MV-4-11 (cell line): ENCODE measurements at regions not wholly inside any gene's neighbourhood (a gene's known extent, or its start where the extent isn't known, plus 50 kb on each side); places are given as distances from the start of the nearest gene placed in this dataset.

Experiments
- DNase-seq: peaks from one replicate; lab custom pipeline; 2025; lab: John Stamatoyannopoulos, UW

- no peak for DNase-seq
These were observed 470.8 kb upstream of the VRK2 start for GRCh38 chr2:57575700-57576268.

DNA sequence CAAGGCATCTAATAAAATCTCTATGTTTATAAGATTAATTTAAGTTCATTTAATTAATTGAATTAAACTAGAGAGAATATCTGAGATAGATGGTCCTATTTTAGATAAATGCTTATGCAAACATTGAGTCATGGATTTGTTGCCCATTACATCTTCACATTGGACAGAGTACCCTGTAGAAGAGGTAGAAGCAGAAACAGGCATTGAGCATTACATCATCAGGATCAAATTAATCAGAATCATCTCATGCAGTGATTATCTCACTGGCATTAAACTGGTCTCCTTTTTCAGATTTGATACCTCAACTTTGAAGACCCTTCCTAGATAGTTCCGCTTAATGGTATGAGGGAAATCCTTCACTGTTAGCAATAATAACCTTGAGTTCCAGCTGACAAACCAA lies 469.6 kb upstream of the VRK2 start:
- no peak for DNase-seq

GRCh38 chr2:57597940-57598339 lies 448.7 kb upstream of the VRK2 start:
- no peak for DNase-seq

DNA sequence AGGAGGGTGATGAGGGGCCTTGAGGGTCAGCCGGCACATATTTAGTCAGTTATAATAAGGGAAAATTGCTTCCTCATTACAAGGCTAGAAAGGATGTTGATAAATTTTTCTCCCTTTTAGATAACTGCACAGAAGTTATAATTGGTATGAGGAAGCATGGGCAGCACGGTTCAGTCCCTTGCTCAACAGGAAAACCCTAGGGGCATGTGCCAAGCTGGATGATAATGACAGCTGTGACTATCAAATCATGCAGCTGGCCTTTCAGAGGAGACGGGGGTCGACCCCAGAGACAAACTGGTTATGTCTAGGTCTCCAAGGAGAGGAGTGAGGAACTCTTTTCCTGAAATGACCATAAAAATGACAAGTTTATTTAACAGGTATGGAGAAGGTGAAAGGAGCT lies 448.1 kb upstream of the VRK2 start:
- peak; percentile 25 for DNase-seq

GRCh38 chr2:57602733-57603132 lies 443.9 kb upstream of the VRK2 start:
- peak; percentile 68 for DNase-seq

GRCh38 chr2:57614988-57615387 lies 431.6 kb upstream of the VRK2 start:
- no peak for DNase-seq

DNA sequence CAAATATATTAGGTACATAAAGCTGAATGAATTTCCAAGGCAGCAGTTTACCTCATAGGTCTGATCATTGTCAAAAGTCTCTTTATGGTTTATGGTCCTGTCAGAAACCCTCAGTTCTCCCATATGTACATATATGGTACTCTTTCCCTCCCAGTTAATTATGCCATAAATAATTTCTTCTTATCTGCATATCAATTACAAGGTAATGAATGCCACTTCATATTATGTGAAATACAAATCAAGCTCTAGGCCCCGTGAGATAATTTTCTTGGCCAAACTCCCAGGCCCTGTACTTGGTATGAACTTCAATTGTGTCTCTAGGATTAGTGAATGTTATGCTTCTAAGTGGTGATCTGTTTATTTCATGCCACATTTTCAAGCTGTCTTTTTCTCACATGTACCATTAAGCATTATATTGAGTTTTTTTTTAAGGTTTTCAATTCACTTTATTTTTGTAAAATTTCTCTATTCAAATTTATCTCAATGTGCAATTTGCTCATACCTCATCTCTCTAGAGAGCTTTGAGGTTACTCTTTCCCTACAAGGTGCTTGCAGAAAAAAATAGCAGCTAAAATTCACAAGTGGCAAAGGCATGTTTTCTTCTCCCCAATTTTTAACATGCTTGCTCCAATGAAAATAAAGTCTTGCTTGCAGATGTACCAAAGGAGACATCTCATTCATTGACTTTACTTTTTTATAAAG lies 430.6 kb upstream of the VRK2 start:
- DNase-seq: no peak

- no peak for DNase-seq
These were observed 429.3 kb upstream of the VRK2 start for GRCh38 chr2:57617318-57617717.

DNA sequence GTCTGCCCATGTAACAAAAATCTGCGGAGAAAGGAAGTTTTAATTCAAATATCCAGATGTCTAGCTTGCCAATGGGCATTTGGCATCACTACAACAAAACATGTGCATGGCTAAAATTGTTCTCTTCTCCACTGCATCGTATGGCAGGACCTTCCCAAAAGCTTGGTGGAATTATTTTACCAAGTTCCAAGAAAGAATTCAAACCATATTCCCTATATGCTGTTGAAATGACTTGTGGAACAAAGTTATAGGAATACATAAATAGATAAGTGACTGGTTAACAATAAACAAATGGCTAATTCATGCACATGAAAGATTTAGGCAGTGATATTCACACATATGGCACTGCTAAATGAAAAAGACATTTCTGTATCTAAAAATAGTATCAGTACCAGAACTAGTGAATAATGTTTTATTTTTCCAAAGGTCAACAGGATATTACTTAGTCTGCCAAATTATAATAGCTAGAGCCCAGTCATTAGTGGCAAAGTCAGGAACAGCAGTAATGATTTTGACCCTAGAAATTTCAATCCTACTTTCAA lies 425.4 kb upstream of the VRK2 start:
- no peak for DNase-seq

- no peak for DNase-seq
These were observed 424.6 kb upstream of the VRK2 start for GRCh38 chr2:57622009-57622408.

GRCh38 chr2:57656198-57656597 lies 390.4 kb upstream of the VRK2 start:
- DNase-seq: no peak

GRCh38 chr2:57669570-57669969 lies 377.0 kb upstream of the VRK2 start:
- DNase-seq: no peak

DNA sequence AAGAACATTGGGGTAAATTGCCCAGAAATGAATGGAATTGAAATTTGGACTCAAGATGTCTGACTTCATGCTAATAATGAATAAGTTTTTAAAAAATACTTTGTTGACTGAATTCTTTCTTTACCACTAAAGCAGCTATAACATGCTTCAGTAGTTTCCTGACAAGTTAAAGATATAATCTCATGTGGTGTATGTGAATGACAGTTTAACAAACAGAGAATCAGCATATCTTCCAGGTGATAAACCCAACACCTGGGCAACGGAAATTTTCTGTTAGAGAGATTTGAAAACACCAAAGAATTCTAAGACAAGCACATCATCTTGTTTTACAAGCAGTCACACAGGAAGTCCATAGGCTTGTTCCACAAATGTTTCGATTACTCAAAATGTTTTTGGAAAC lies 372.6 kb upstream of the VRK2 start:
- DNase-seq: no peak

DNA sequence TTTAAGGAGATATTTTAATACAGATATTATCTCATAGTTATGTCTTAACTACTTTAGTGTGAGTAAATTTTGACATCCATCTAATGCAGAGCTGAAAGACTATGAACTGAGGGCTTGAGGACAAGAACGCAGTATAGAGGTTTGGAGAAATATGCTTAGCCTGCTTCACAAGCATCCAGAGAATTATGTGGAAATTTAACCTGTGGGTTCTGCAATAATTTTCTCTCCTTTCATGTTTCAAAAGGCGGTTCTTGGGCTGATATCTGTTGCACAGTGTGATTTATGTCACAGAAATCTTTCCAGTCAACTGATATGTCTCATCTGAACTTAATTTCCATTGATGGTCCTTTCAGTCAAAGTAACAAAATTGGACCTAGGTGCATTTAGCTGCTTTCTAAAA lies 371.9 kb upstream of the VRK2 start:
- no peak for DNase-seq

DNA sequence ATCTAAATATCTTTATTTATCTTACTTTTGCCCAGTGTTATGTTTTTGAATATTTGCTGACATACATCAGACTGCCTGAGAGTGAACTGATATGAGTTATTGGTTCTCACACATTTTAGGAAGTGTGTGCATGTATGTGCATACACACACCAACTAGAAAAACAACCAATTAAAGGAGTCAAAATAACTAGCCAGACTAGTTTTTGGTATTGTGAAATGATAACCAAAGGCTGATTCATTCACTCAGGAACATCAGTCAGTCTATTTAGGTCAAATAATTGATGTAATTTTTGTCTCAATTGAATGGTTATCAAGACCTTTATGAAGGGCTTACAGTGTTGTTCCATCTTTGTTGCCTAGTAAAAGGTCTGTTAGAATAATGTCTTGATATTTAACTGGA lies 369.3 kb upstream of the VRK2 start:
- no peak for DNase-seq

- DNase-seq: no peak
These were observed 365.0 kb upstream of the VRK2 start for GRCh38 chr2:57681650-57682049.

GRCh38 chr2:57685032-57685431 lies 361.6 kb upstream of the VRK2 start:
- DNase-seq: no peak

GRCh38 chr2:57692395-57692794 lies 354.2 kb upstream of the VRK2 start:
- no peak for DNase-seq

- no peak for DNase-seq
These were observed 353.4 kb upstream of the VRK2 start for GRCh38 chr2:57693177-57693576.

DNA sequence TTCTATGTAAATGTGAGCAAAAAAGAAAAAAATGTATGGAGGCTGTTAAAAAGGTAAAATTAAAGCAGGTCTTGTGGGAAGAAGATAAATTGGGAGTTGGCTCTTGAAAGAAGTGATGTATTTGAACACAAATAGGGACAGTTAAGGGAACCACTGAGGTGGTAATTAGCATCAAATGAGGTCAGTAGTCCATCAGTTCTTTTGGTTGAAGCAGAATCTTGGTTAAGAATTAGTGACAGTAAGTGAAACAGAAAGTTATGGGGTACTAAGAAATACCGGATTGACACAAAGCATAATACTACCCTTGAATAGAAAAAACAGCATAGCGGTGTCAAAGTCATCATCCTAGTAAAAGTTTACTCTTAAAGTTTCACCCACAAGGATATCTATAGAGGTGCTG lies 352.6 kb upstream of the VRK2 start:
- no peak for DNase-seq

- no peak for DNase-seq
These were observed 350.6 kb upstream of the VRK2 start for GRCh38 chr2:57696016-57696415.

GRCh38 chr2:57698392-57698791 lies 348.2 kb upstream of the VRK2 start:
- DNase-seq: no peak

DNA sequence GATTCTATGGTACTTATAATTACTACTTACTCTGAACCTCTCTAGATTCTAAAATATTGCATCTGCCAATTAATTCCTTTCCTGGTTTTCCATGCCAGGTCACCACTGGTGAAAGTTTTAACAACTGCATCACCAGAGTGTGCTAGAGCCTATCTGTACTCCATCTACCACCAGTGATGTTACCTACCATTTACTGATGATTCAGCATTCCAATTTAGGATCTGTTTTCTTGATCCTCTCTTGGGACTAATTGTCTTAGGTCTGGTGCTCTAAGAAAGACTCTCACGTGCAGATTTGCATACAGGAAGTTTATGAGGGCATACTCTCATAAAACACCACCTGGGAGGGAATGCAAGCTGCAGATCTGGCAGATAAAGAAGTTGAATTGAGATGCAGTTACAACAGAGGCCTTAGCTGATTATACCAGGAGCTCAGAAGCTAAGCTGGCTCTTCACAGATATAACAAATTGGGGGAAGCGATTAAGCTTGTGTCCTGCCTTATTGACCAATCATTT lies 347.6 kb upstream of the VRK2 start:
- no peak for DNase-seq

DNA sequence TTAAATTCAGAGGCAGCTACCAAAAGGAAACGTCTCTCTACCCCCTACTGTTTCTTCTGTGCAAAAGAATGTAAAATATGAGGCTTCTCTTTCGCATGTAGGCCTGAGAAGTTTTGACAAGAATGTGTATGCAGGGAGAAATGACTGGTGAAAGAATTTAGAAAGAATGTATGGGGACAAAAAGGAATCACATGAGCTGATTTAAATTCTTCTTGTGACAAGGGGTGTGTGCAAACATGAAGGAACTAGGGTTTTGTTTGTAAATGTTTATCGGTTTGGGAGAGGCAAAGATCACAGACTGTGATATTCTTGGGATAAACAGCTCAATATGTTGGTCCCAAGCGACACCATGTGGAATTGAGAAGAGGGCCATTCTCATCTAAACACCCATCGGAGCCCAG lies 345.2 kb upstream of the VRK2 start:
- DNase-seq: no peak
